ENCODE measurements at regions not wholly inside any gene's neighbourhood (a gene's known extent, or its start where the extent isn't known, plus 50 kb on each side); places are given as distances from the start of the nearest gene placed in this dataset.

DNA sequence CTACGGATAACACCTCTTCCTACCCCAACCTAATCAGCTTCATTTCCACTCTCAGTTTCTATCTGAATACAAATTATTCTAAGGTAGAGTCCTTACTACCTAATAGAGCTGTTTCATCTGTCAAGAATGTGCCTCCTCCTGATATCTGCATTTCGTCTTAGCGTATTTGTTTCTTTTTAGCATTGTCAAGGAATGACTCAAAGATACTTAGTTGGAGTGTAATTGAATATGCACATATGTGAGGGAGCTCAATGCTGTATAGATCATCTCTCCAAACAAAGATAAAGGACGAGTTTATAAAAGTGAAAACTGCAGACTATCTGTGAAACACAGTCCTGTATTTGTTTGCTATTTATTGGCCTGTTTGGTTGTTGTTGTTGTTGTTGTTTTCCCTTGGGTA is 2059.4 kb upstream of the CELF4 start:
- in situ Hi-C loops (cut with MboI): no loop called here
- Histone ChIP-seq H3K9ac (ENCODE audit: control insufficient read depth, insufficient read depth, low read length) (no peak overlapping the region), H3K36me3 (ENCODE audit: control insufficient read depth in 2 of 2, insufficient read depth in 2 of 2, low read length in 1 of 2) (no peaks in the 10 kb centered on the region), H4K20me1 (ENCODE audit: control insufficient read depth, insufficient read depth) (no peaks in the 10 kb centered on the region), H3K27me3 (replicated peaks in 1 of 2; ENCODE audit: control insufficient read depth in 2 of 2, insufficient read depth in 2 of 2, low read length in 1 of 2) (no peaks in the 10 kb centered on the region), H3K4me1 (ENCODE audit: control insufficient read depth, insufficient read depth, low read length) (no peaks in the 10 kb centered on the region), H3K9me3 (replicated peaks; ENCODE audit: control insufficient read depth, insufficient read depth, low read length) (no peaks in the 10 kb centered on the region), H3K4me3 (no peak overlapping the region), H3K4me2 (ENCODE audit: control insufficient read depth, insufficient read depth) (no peak overlapping the region), H2AFZ (ENCODE audit: control insufficient read depth, low read depth, low read length) (no peak overlapping the region), H3K27ac (ENCODE audit: control insufficient read depth, insufficient read depth) (no peak overlapping the region), H3K79me2 (ENCODE audit: control insufficient read depth, insufficient read depth, low read length) (no peaks in the 10 kb centered on the region)
- CTCF ChIA-PET: interaction anchor here (0.6 kb wide), 1 partner anchor 337 kb away, joined by 3 read pairs; no protein-coding TSS in a partner anchor
- DNase-seq (ENCODE audit: low read depth, low spot score): no peak
- BruUV-seq (replicated peaks): no TSS peak
- ATAC-seq: no peak
- SMC1A ChIA-PET (ENCODE audit: uncharacterized antibody, unreplicated experiment): no interaction called here
- RAD21 ChIA-PET (ENCODE audit: unreplicated experiment): no interaction called here
- POLR2A ChIA-PET: no interaction called here
- no peak for TF ChIP-seq YBX1 (IDR thresholded peaks at IDR 0.05)
- no peak for TF ChIP-seq POLR2AphosphoS5 (IDR thresholded peaks at IDR 0.05; ENCODE audit: low read length)
- TF ChIP-seq ZSCAN29 (IDR thresholded peaks at IDR 0.05): no peak
- TF ChIP-seq, protein P1, sequence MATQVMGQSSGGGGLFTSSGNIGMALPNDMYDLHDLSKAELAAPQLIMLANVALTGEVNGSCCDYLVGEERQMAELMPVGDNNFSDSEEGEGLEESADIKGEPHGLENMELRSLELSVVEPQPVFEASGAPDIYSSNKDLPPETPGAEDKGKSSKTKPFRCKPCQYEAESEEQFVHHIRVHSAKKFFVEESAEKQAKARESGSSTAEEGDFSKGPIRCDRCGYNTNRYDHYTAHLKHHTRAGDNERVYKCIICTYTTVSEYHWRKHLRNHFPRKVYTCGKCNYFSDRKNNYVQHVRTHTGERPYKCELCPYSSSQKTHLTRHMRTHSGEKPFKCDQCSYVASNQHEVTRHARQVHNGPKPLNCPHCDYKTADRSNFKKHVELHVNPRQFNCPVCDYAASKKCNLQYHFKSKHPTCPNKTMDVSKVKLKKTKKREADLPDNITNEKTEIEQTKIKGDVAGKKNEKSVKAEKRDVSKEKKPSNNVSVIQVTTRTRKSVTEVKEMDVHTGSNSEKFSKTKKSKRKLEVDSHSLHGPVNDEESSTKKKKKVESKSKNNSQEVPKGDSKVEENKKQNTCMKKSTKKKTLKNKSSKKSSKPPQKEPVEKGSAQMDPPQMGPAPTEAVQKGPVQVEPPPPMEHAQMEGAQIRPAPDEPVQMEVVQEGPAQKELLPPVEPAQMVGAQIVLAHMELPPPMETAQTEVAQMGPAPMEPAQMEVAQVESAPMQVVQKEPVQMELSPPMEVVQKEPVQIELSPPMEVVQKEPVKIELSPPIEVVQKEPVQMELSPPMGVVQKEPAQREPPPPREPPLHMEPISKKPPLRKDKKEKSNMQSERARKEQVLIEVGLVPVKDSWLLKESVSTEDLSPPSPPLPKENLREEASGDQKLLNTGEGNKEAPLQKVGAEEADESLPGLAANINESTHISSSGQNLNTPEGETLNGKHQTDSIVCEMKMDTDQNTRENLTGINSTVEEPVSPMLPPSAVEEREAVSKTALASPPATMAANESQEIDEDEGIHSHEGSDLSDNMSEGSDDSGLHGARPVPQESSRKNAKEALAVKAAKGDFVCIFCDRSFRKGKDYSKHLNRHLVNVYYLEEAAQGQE (IDR thresholded peaks at IDR 0.05; ENCODE audit: low read depth, low read length): no peak
- TF ChIP-seq CHD2 (IDR thresholded peaks at IDR 0.05; ENCODE audit: borderline replicate concordance, low read depth, low read length): no peak
- TF ChIP-seq POLR2AphosphoS2 (IDR thresholded peaks at IDR 0.05; ENCODE audit: low read depth, low read length): no peak
- TF ChIP-seq MXI1 (IDR thresholded peaks at IDR 0.05; ENCODE audit: low read depth, low read length): no peak
- no peak for TF ChIP-seq BCL11A (IDR thresholded peaks at IDR 0.05; ENCODE audit: low read depth, low read length)
- TF ChIP-seq, protein P2, sequence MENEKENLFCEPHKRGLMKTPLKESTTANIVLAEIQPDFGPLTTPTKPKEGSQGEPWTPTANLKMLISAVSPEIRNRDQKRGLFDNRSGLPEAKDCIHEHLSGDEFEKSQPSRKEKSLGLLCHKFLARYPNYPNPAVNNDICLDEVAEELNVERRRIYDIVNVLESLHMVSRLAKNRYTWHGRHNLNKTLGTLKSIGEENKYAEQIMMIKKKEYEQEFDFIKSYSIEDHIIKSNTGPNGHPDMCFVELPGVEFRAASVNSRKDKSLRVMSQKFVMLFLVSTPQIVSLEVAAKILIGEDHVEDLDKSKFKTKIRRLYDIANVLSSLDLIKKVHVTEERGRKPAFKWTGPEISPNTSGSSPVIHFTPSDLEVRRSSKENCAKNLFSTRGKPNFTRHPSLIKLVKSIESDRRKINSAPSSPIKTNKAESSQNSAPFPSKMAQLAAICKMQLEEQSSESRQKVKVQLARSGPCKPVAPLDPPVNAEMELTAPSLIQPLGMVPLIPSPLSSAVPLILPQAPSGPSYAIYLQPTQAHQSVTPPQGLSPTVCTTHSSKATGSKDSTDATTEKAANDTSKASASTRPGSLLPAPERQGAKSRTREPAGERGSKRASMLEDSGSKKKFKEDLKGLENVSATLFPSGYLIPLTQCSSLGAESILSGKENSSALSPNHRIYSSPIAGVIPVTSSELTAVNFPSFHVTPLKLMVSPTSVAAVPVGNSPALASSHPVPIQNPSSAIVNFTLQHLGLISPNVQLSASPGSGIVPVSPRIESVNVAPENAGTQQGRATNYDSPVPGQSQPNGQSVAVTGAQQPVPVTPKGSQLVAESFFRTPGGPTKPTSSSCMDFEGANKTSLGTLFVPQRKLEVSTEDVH (IDR thresholded peaks at IDR 0.05; ENCODE audit: low read depth, partially characterized antibody): no peak
- TF ChIP-seq BRCA1 (IDR thresholded peaks at IDR 0.05; ENCODE audit: low read depth, low read length): no peak
- intact Hi-C loops (cut with micrococcal nuclease; ENCODE audit: unreplicated experiment): no loop called here
- WGBS (ENCODE audit: insufficient coverage, insufficient replicate concordance, low lambda C conversion rate, missing lambda C conversion rate): 38% methylated on average over 4 of the region's 4 CpGs
- FAIRE-seq: no peak

All from GM12878 (cell line).